Panc1 (cell line): ENCODE measurements at regions not wholly inside any gene's neighbourhood (a gene's known extent, or its start where the extent isn't known, plus 50 kb on each side); places are given as distances from the start of the nearest gene placed in this dataset.

Experiments
- ATAC-seq: fragments of 200-7000 bp; cut with Tn5 transposase; 2 replicates; pipeline ENCODE4 v1.9.1; 2020; ENCODE audit warnings: mild to moderate bottlenecking, moderate library complexity
- BruUV-seq: library from RNA; stranded (reverse); fragments of 400-500 nt; replicated peaks from 2 replicates; lab custom pipeline; 2021; lab: Mats Ljungman, UMichigan
- CTCF ChIA-PET: fragments of 300-600 bp; sonication (Branson Sonifier 250); formaldehyde crosslinking; loops from one replicate; lab custom pipeline; 2022; ENCODE audit warnings: antibody characterized with exemption; lab: Charles Lee
- POLR2A ChIA-PET: fragments of 300-600 bp; sonication (Branson Sonifier 250); formaldehyde crosslinking; loops from one replicate; lab custom pipeline; 2022; ENCODE audit warnings: antibody characterized with exemption; lab: Charles Lee
- DNase-seq: peaks from one replicate; pipeline ENCODE4 v3.0.0-alpha.2; 2010; ENCODE audit warnings: low read depth, low spot score
- H3K27ac ChIP-seq: 2 replicates; pipeline ENCODE4 v1.5.1; 2011; ENCODE audit warnings: mild to moderate bottlenecking, low read length, inconsistent platforms
- H3K27me3 ChIP-seq: fragments of 200-500 bp; sonication (Bioruptor generic); 2 replicates; pipeline ENCODE4 v1.6.0; 2014; ENCODE audit warnings: low read length, inconsistent platforms; ENCODE audit not compliant: control insufficient read depth, insufficient read depth
- H3K36me3 ChIP-seq: fragments of 200-500 bp; sonication (Bioruptor generic); 2 replicates; pipeline ENCODE4 v1.5.1; 2014; ENCODE audit warnings: inconsistent platforms, mild to moderate bottlenecking, low read length, moderate library complexity; ENCODE audit not compliant: control insufficient read depth, insufficient read depth
- H3K4me1 ChIP-seq: 2 replicates; pipeline ENCODE4 v1.5.1; 2011; ENCODE audit warnings: inconsistent platforms, mild to moderate bottlenecking, low read length, moderate library complexity; ENCODE audit not compliant: control insufficient read depth, insufficient read depth
- H3K4me3 ChIP-seq, 2 experiments: 2 replicates each; pipeline ENCODE4 v1.5.1; 2011 to 2012; ENCODE audit warnings: low read depth in 2 of 2, low read length in 2 of 2, mild to moderate bottlenecking in 2 of 2, inconsistent platforms in 1 of 2, moderate library complexity in 1 of 2
- H3K9me3 ChIP-seq: fragments of 200-500 bp; sonication (Bioruptor generic); 2 replicates; pipeline ENCODE4 v1.5.1; 2014; ENCODE audit warnings: low read depth, mild to moderate bottlenecking, inconsistent platforms, low read length, moderate library complexity; ENCODE audit not compliant: control insufficient read depth, insufficient read depth
- POLR2AphosphoS5 ChIP-seq: IDR thresholded peaks from 2 replicates; pipeline ENCODE4 v1.6.1; 2012; ENCODE audit warnings: mild to moderate bottlenecking, low read depth, low read length, moderate library complexity
- REST ChIP-seq, 2 experiments: IDR thresholded peaks; 2 replicates each; pipeline ENCODE4 v1.6.1; 2011 to 2012; ENCODE audit warnings: low read depth in 2 of 2, control low read depth in 1 of 2, low read length in 1 of 2, mild to moderate bottlenecking in 1 of 2, moderate library complexity in 1 of 2; ENCODE audit not compliant: insufficient read depth in 1 of 2
- SIN3A ChIP-seq: IDR thresholded peaks from 2 replicates; pipeline ENCODE4 v1.6.1; 2012; ENCODE audit warnings: low read depth, mild to moderate bottlenecking, low read length, moderate library complexity, borderline replicate concordance; ENCODE audit not compliant: insufficient read depth
- TCF7L2 ChIP-seq: IDR thresholded peaks from 2 replicates; pipeline ENCODE4 v1.6.1; 2011; ENCODE audit warnings: mild to moderate bottlenecking, low read depth, low read length, inconsistent platforms
- in situ Hi-C: cut with HindIII; loops from 2 replicates; pipeline ENCODE4 v1.10.0; 2016; ENCODE audit warnings: low sequenced_read_pairs, low pct_unique_long_range_greater_than_20kb
- intact Hi-C: fragments of 100-400 bp; cut with micrococcal nuclease; formaldehyde crosslinking; loops from one replicate; pipeline ENCODE4 v1.10.0; 2022; ENCODE audit not compliant: unreplicated experiment
- TF ChIP-seq, protein P1 (sequence below): fragments of 450-650 bp; IDR thresholded peaks from 2 replicates; pipeline ENCODE4 v1.5.1; 2017; ENCODE audit warnings: mild to moderate bottlenecking

DNA sequence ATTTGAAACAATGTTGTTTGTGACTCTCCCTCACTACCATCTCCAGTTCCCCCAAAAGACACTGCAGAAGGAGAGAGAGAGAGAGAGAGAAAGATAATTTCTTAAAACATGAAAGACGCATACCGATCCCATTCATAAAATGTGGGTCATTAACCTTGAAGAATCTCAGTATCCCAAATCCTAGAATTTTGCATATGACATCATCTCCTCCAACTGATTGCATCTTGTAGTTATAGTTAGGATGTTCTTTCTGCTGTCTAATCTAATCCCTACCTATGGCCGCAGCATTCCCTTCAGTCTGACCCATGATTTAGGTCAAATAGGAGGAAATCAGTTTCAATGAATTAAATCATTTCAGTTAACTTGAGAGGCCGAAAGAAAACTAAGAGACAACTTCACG lies 142.4 kb upstream of the ETS2 start:
- Histone ChIP-seq H3K4me1 (no peaks in the 10 kb centered on the region; the same call in 1 of the 2 replicates), H3K4me3 (no peak overlapping the region), H3K27ac (no peak overlapping the region), H3K9me3 (no peaks in the 10 kb centered on the region), H3K36me3 (no peaks in the 10 kb centered on the region), H3K27me3 (0 out of 2 replicates have a peak, but pooled peaks cover 3% of the 10 kb centered on the region)
- DNase-seq (no peak), ATAC-seq (no peak)
- in situ Hi-C loops = no loop called here
- TF ChIP-seq TCF7L2 (no peak), POLR2AphosphoS5 (no peak), SIN3A (no peak), REST (IDR thresholded peaks at IDR 0.05; ENCODE audit: insufficient read depth in 1 of 2, low read depth in 2 of 2, low read length in 1 of 2) (no peak)
- TF ChIP-seq, protein P1, sequence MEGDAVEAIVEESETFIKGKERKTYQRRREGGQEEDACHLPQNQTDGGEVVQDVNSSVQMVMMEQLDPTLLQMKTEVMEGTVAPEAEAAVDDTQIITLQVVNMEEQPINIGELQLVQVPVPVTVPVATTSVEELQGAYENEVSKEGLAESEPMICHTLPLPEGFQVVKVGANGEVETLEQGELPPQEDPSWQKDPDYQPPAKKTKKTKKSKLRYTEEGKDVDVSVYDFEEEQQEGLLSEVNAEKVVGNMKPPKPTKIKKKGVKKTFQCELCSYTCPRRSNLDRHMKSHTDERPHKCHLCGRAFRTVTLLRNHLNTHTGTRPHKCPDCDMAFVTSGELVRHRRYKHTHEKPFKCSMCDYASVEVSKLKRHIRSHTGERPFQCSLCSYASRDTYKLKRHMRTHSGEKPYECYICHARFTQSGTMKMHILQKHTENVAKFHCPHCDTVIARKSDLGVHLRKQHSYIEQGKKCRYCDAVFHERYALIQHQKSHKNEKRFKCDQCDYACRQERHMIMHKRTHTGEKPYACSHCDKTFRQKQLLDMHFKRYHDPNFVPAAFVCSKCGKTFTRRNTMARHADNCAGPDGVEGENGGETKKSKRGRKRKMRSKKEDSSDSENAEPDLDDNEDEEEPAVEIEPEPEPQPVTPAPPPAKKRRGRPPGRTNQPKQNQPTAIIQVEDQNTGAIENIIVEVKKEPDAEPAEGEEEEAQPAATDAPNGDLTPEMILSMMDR = no peak
- intact Hi-C loops = no loop called here
- ChIA-PET POLR2A (no interaction called here), CTCF (no interaction called here)
- no TSS peak for BruUV-seq

GRCh38 chr21:38664315-38664714 lies 141.4 kb upstream of the ETS2 start:
- Histone ChIP-seq H3K9me3 (no peaks in the 10 kb centered on the region), H3K36me3 (no peaks in the 10 kb centered on the region), H3K27me3 (0 out of 2 replicates have a peak, but pooled peaks cover 3% of the 10 kb centered on the region), H3K4me3 (no peak overlapping the region), H3K27ac (no peak overlapping the region), H3K4me1 (no peaks in the 10 kb centered on the region; the same call in 1 of the 2 replicates)
- DNase-seq = no peak
- in situ Hi-C loops (no loop called here), intact Hi-C loops (no loop called here)
- CTCF ChIA-PET = no interaction called here
- no TSS peak for BruUV-seq
- no peak for ATAC-seq
- TF ChIP-seq TCF7L2 (no peak), POLR2AphosphoS5 (no peak), REST (IDR thresholded peaks at IDR 0.05; ENCODE audit: insufficient read depth in 1 of 2, low read depth in 2 of 2, low read length in 1 of 2) (no peak), SIN3A (no peak)
- TF ChIP-seq, protein P1 = no peak
- POLR2A ChIA-PET = no interaction called here
